Esophagus squamous epithelium (tissue), 5 donors: ENCODE measurements at regions not wholly inside any gene's neighbourhood (a gene's known extent, or its start where the extent isn't known, plus 50 kb on each side); places are given as distances from the start of the nearest gene placed in this dataset.

ENCODE experiments used
- DNase-seq: peaks from one replicate; lab custom pipeline; 2025; lab: John Stamatoyannopoulos, UW
- H3K27ac ChIP-seq, 4 donors: fragments of 200-600 bp; sonication (generic); one replicate each; pipeline ENCODE4 v1.5.1; 2016 to 2019; ENCODE audit warnings: mild to moderate bottlenecking in 1 of 4
- H3K27me3 ChIP-seq, 4 donors: fragments of 200-600 bp; sonication (generic); 1 replicate in 3 of 4; 2 replicates in 1 of 4; pipeline versions ENCODE4 v1.5.1 to v1.6.0; 2017 to 2021; ENCODE audit warnings: antibody characterized with exemption in 1 of 4
- H3K36me3 ChIP-seq, 3 donors: fragments of 200-600 bp; sonication (generic); one replicate each; pipeline ENCODE4 v1.5.1; 2016 to 2019
- H3K4me1 ChIP-seq, 3 donors: fragments of 200-600 bp; sonication (generic); one replicate each; pipeline ENCODE4 v1.5.1; 2017 to 2019
- H3K4me3 ChIP-seq, 4 donors: fragments of 200-600 bp; sonication (generic); 1 replicate in 3 of 4; 2 replicates in 1 of 4; pipeline ENCODE4 v1.5.1; 2016 to 2019; ENCODE audit warnings: mild to moderate bottlenecking in 2 of 4, moderate library complexity in 1 of 4
- H3K9me3 ChIP-seq, 3 donors: fragments of 200-600 bp; sonication (generic); one replicate each; pipeline ENCODE4 v1.5.1; 2016 to 2019
- POLR2A ChIP-seq, 4 donors: fragments of 450-650 bp; IDR thresholded peaks; one replicate each; pipeline ENCODE4 v1.6.1; 2017; ENCODE audit warnings: antibody characterized with exemption in 4 of 4, mild to moderate bottlenecking in 4 of 4, moderate library complexity in 3 of 4
- WGBS, 2 donors: methylation state at CpG; one replicate each; pipeline ENCODE4 v1.1.5; 2018; 5-methylcytosine and 5-hydroxymethylcytosine counted together
- intact Hi-C: fragments of 100-400 bp; cut with DNase I; formaldehyde crosslinking; loops from one replicate; pipeline ENCODE4 v1.15.0; 2022
- TF ChIP-seq, protein P1 (sequence below), 6 experiments: fragments of 450-650 bp in 4 of 6; fragments of 200-600 bp in 2 of 6; sonication (generic) in 2 of 6; IDR thresholded peaks; one replicate each; pipeline ENCODE4 v1.5.1; 2016 to 2019; ENCODE audit warnings: antibody characterized with exemption in 6 of 6, mild to moderate bottlenecking in 4 of 6, moderate library complexity in 4 of 6
- donor health status: DM: yes; HTN: yes; CAD: no.

DNA sequence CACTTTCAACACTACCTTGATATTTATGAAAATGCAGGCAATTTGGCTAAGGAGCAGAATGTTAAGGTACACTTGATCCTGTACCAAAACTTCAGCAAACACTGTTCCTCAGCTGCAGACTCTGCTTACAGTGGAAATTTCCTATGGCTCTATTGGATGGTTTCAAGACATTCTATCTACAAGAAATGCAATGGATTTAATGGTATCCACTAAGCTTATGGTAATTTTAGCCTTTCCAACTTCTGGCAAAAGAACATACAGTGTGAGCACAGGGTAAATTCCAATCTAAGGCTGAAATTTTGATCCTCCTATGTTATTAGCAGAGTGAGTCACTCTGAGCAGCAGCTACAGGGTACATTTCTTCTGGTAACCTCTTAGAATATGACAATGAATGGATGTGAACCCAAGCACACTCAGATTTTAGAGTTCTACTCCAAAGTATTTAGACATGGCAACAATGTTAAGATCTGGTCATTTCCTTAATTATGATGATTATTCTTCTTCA is 361.8 kb upstream of the PIK3C3 start:
- Histone ChIP-seq H3K36me3 (no peaks in the 10 kb centered on the region), H3K4me1 (no peaks in the 10 kb centered on the region), H3K27ac (no peak overlapping the region), H3K9me3 (no peaks in the 10 kb centered on the region), H3K27me3 (no peaks in the 10 kb centered on the region), H3K4me3 (no peak overlapping the region)
- intact Hi-C loops: no loop called here
- DNase-seq: no peak
- TF ChIP-seq, protein P1, sequence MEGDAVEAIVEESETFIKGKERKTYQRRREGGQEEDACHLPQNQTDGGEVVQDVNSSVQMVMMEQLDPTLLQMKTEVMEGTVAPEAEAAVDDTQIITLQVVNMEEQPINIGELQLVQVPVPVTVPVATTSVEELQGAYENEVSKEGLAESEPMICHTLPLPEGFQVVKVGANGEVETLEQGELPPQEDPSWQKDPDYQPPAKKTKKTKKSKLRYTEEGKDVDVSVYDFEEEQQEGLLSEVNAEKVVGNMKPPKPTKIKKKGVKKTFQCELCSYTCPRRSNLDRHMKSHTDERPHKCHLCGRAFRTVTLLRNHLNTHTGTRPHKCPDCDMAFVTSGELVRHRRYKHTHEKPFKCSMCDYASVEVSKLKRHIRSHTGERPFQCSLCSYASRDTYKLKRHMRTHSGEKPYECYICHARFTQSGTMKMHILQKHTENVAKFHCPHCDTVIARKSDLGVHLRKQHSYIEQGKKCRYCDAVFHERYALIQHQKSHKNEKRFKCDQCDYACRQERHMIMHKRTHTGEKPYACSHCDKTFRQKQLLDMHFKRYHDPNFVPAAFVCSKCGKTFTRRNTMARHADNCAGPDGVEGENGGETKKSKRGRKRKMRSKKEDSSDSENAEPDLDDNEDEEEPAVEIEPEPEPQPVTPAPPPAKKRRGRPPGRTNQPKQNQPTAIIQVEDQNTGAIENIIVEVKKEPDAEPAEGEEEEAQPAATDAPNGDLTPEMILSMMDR (IDR thresholded peaks at IDR 0.05): no peak
- no peak for TF ChIP-seq POLR2A (IDR thresholded peaks at IDR 0.05)

DNA sequence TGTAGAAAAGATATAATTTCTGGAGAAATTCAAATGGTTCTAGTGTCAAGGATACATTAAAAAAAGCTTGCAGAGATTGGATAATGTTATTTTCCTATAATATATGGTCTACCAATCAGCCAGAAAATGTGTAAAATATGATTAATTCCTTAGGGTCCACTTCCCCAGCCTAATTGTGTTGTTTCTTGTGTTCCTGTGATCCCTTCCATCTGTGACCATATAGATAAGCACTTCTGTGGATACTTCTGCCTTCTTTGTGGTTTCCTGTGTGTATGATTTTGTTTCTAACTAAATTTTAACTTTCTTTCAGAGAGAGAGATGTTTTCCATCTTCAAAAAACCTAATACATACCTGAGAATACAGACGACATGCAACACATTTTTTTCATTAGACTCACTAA is 367.1 kb upstream of the PIK3C3 start:
- H3K4me3 ChIP-seq: no peak overlapping the region
- intact Hi-C loops: no loop called here
- no peaks in the 10 kb centered on the region for H3K4me1 ChIP-seq
- no peaks in the 10 kb centered on the region for H3K36me3 ChIP-seq
- DNase-seq: no peak
- WGBS, 2 donors: 41 to 48% methylated on average over 1 of the region's 1 CpG
- TF ChIP-seq POLR2A (IDR thresholded peaks at IDR 0.05): no peak
- TF ChIP-seq, protein P1 (IDR thresholded peaks at IDR 0.05): no peak
- no peaks in the 10 kb centered on the region for H3K27me3 ChIP-seq
- H3K9me3 ChIP-seq: no peaks in the 10 kb centered on the region
- no peak overlapping the region for H3K27ac ChIP-seq

DNA sequence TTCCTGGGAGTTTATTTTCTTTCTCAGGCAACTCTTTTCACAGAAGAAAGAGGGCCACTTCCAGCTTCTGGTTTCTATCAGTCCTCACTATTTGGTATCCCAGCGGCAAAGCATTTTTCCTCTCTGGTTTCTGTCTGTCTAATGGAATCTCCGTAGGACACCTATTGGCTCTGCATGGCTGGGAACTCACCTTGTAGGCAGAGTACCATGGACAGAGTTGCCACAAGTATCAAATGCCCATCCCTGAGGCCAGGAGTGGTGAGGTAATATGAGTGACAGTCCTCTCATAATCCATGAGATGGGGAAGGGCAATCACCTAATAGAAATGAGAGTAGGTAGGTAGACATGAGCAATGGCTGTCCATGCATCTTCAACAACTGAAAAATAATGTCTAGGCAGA is 369.5 kb upstream of the PIK3C3 start:
- Histone ChIP-seq H3K27me3 (no peaks in the 10 kb centered on the region), H3K27ac (no peak overlapping the region), H3K4me3 (no peak overlapping the region), H3K36me3 (no peaks in the 10 kb centered on the region), H3K9me3 (no peaks in the 10 kb centered on the region), H3K4me1 (no peaks in the 10 kb centered on the region)
- WGBS, 2 donors: 85 to 92% methylated on average over 2 of the region's 2 CpGs
- TF ChIP-seq, protein P1 (IDR thresholded peaks at IDR 0.05): no peak
- TF ChIP-seq POLR2A (IDR thresholded peaks at IDR 0.05): no peak
- intact Hi-C loops: no loop called here
- DNase-seq: no peak

DNA sequence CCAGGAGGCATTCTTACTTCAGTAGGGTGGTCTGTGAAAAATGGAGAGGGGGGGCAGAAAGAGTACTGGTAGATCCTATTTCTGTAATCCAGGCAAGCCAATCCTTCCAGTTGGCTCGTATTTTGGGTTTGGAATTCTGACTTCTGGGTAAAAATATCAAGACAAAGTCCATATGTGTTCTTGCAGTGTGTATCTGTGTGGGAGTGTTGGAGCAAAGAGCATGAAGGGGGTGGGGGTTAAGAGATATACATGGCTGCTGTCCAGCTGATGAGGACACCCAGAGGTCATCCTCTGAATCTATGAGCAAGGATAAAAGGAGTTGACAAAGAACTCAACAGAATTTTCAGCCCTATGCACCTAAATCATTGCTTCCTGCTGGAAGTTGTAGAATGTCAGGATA is 375.8 kb upstream of the PIK3C3 start:
- WGBS, 2 donors: 8 to 9% methylated on average over 1 of the region's 1 CpG
- intact Hi-C loops: no loop called here
- H3K9me3 ChIP-seq: no peaks in the 10 kb centered on the region
- no peak overlapping the region for H3K4me3 ChIP-seq
- no peak for DNase-seq
- no peaks in the 10 kb centered on the region for H3K36me3 ChIP-seq
- no peaks in the 10 kb centered on the region for H3K27me3 ChIP-seq
- H3K27ac ChIP-seq: no peak overlapping the region
- H3K4me1 ChIP-seq: no peaks in the 10 kb centered on the region
- TF ChIP-seq, protein P1 (IDR thresholded peaks at IDR 0.05): no peak
- TF ChIP-seq POLR2A (IDR thresholded peaks at IDR 0.05): no peak

DNA sequence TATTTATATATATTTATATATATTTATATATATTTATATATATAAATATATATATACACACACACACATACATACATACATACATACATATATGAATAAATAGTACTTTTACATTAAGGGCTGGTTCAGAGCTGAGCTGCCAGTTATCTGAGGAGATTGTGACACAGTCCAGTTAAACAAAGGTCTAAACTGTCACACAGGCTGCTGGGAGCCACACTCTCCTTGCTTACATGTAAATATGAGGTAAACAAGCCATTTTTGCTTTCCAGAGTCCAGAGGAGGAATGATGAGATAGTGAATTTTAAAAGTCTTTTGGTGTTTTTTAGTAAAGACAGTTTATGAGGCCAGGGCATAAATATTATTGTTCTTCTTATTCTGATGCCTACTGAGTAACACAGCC is 377.5 kb upstream of the PIK3C3 start:
- intact Hi-C loops: no loop called here
- no peaks in the 10 kb centered on the region for H3K4me1 ChIP-seq
- no peak for TF ChIP-seq POLR2A (IDR thresholded peaks at IDR 0.05)
- TF ChIP-seq, protein P1 (IDR thresholded peaks at IDR 0.05): no peak
- no peaks in the 10 kb centered on the region for H3K36me3 ChIP-seq
- DNase-seq: no peak
- no peaks in the 10 kb centered on the region for H3K9me3 ChIP-seq
- H3K4me3 ChIP-seq: no peak overlapping the region
- H3K27ac ChIP-seq: no peak overlapping the region
- H3K27me3 ChIP-seq: no peaks in the 10 kb centered on the region
